ENCODE measurements at regions not wholly inside any gene's neighbourhood (a gene's known extent, or its start where the extent isn't known, plus 50 kb on each side); places are given as distances from the start of the nearest gene placed in this dataset.
A peak's percentile ranks its signal among the peaks of the same experiment; 100 is the strongest.

DNA sequence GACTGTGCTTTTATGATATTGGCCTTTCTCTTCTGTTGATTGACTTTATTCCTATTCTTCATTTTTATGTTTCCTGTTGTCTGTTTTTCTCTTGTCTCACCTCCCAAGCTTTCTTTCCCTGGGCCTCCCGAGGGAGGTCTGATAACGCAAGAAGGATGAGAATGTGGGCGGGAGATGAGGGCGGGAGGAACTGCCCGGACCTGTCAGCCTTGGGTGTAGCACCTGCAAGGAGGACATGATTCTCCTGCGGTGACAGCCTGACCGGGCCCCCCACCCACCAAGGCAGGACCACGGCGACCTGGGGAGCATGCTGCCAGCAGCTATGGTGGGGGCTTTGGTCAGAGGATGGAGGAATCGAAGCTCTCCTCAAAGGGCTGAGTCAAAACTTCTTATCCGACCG, 86.9 kb downstream of the PLEKHG1 start:
- Histone ChIP-seq H3K4ac (ENCODE audit: low read depth, low read length) (no peak overlapping the region), H3K27ac (ENCODE audit: low read depth, low read length) (no peak overlapping the region), H3K9ac (ENCODE audit: low read length) (peak overlapping the region; percentile 12), H2AFZ (ENCODE audit: insufficient read depth, low read length, poor library complexity) (peak overlapping the region; percentile 66), H3K9me3 (ENCODE audit: insufficient read depth, low read depth, low read length) (peaks cover 2% of the 10 kb centered on the region), H2BK120ac (ENCODE audit: insufficient read depth, low read length, poor library complexity) (no peak overlapping the region), H3K4me3 (ENCODE audit: low read depth, low read length) (peak overlapping the region; percentile 36), H4K12ac (ENCODE audit: low read depth, low read length) (no peak overlapping the region), H3K18ac (ENCODE audit: low read length) (no peak overlapping the region), H4K91ac (ENCODE audit: low read depth, low read length) (no peak overlapping the region), H3K79me2 (ENCODE audit: control insufficient read depth, insufficient read depth, low read length, poor library complexity) (no peaks in the 10 kb centered on the region), H2AK5ac (ENCODE audit: low read length) (no peak overlapping the region), H2BK5ac (ENCODE audit: low read depth, low read length, poor library complexity) (peak overlapping the region; percentile 57), H3K23ac (ENCODE audit: low read length) (no peak overlapping the region), H4K8ac (ENCODE audit: low read depth, low read length) (no peak overlapping the region), H3K27me3 (ENCODE audit: insufficient read depth, low read length) (no peaks in the 10 kb centered on the region), H3K14ac (ENCODE audit: low read length) (no peak overlapping the region), H3K79me1 (ENCODE audit: low read length) (no peaks in the 10 kb centered on the region), H3K36me3 (ENCODE audit: control insufficient read depth in 1 of 2, insufficient read depth in 2 of 2, low read length in 2 of 2) (peaks cover 0 to 2% of the 10 kb centered on the region in 2 experiments), H3K4me2 (ENCODE audit: low read length) (no peak overlapping the region), H3K4me1 (ENCODE audit: control insufficient read depth in 1 of 2, insufficient read depth in 2 of 2, low read length in 2 of 2) (no peaks in the 10 kb centered on the region), H2BK12ac (ENCODE audit: low read length) (no peak overlapping the region)
- DNase-seq: peak; percentile 54 to 82
- no CpG with 5 or more reads among the region's 12 CpGs for WGBS (ENCODE audit: extremely low coverage, insufficient coverage, insufficient read length)

DNA sequence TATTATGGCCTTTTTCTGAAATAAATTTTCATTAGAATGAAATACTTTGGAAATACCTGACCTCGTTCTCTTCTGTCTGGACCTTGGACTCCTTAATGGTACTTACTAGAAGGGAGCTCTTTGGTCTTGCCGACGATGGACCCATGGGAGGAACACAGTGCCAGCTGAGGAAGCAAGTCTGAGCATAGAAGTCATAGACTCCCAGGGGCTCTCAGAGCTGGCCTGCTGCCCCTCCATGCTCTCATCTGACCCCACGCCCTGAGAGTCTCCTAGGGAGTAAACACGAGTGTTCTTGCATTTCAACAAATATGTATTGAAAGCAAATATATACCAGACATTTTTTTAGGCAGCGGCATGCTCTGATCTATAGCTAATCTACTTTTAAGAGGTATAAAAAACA, 87.8 kb downstream of the PLEKHG1 start:
- no peak overlapping the region for H4K91ac ChIP-seq (ENCODE audit: low read depth, low read length)

DNA sequence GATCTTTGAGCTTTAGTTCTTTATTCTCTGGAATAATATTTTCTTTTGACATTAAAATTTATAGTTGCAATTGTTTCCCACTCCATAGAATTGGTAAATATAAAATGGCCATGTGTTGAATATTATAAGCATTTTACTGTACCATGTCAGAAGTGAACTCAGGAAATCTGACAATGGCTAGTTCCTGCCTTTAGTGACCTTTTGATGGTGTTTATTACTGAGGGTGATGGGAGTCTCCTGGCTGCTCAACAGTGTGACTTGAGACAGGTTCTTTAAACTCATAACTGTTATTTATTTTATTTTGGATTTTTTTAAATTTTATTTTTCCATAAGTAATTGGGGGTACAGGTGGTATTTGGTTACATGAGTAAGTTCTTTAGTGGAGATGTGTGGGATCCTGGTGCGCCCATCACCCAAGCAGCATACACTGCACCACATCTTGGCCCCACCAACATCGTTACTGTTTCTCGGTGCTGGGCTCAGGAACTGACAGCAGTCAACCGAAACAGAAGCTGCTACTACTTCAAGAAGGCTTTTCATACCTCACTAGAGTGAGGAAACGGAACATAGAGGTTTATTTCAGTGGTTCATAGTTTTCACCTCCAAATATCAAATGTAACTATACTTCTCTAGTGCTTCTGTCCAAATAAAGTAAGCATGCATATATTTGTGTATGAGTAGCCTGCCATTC, 90.4 kb downstream of the PLEKHG1 start:
- Histone ChIP-seq H3K36me3 (ENCODE audit: control insufficient read depth in 1 of 2, insufficient read depth in 2 of 2, low read length in 2 of 2) (peaks cover 0 to under 1% of the 10 kb centered on the region in 2 experiments), H2BK120ac (ENCODE audit: insufficient read depth, low read length, poor library complexity) (no peak overlapping the region), H2BK12ac (ENCODE audit: low read length) (no peak overlapping the region), H3K14ac (ENCODE audit: low read length) (no peak overlapping the region), H3K4ac (ENCODE audit: low read depth, low read length) (no peak overlapping the region), H3K18ac (ENCODE audit: low read length) (no peak overlapping the region), H2AK5ac (ENCODE audit: low read length) (no peak overlapping the region), H3K79me1 (ENCODE audit: low read length) (no peaks in the 10 kb centered on the region), H3K4me1 (ENCODE audit: control insufficient read depth in 1 of 2, insufficient read depth in 2 of 2, low read length in 2 of 2) (no peaks in the 10 kb centered on the region), H3K9ac (ENCODE audit: low read length) (no peak overlapping the region), H3K27me3 (ENCODE audit: insufficient read depth, low read length) (no peaks in the 10 kb centered on the region), H3K4me3 (ENCODE audit: low read depth, low read length) (no peak overlapping the region), H4K12ac (ENCODE audit: low read depth, low read length) (no peak overlapping the region), H4K8ac (ENCODE audit: low read depth, low read length) (no peak overlapping the region), H3K79me2 (ENCODE audit: control insufficient read depth, insufficient read depth, low read length, poor library complexity) (no peaks in the 10 kb centered on the region), H3K4me2 (ENCODE audit: low read length) (no peak overlapping the region), H3K23ac (ENCODE audit: low read length) (no peak overlapping the region), H3K27ac (ENCODE audit: low read depth, low read length) (no peak overlapping the region), H4K91ac (ENCODE audit: low read depth, low read length) (no peak overlapping the region), H3K9me3 (ENCODE audit: insufficient read depth, low read depth, low read length) (no peaks in the 10 kb centered on the region), H2AFZ (ENCODE audit: insufficient read depth, low read length, poor library complexity) (no peak overlapping the region), H2BK5ac (ENCODE audit: low read depth, low read length, poor library complexity) (no peak overlapping the region)
- DNase-seq: no peak
- WGBS (ENCODE audit: extremely low coverage, insufficient coverage, insufficient read length): no CpG with 5 or more reads among the region's 5 CpGs

More for the DNA sequence above, 87.8 kb downstream of the PLEKHG1 start:
- H3K27me3 ChIP-seq (ENCODE audit: insufficient read depth, low read length): no peaks in the 10 kb centered on the region
- peaks cover 0 to 2% of the 10 kb centered on the region in 2 experiments for H3K36me3 ChIP-seq (ENCODE audit: control insufficient read depth in 1 of 2, insufficient read depth in 2 of 2, low read length in 2 of 2)
- H3K4ac ChIP-seq (ENCODE audit: low read depth, low read length): no peak overlapping the region
- no peak overlapping the region for H3K9ac ChIP-seq (ENCODE audit: low read length)
- no peak overlapping the region for H2BK5ac ChIP-seq (ENCODE audit: low read depth, low read length, poor library complexity)
- no peak overlapping the region for H2AFZ ChIP-seq (ENCODE audit: insufficient read depth, low read length, poor library complexity)
- no peaks in the 10 kb centered on the region for H3K79me1 ChIP-seq (ENCODE audit: low read length)
- H3K18ac ChIP-seq (ENCODE audit: low read length): no peak overlapping the region
- H3K79me2 ChIP-seq (ENCODE audit: control insufficient read depth, insufficient read depth, low read length, poor library complexity): no peaks in the 10 kb centered on the region
- H3K9me3 ChIP-seq (ENCODE audit: insufficient read depth, low read depth, low read length): peaks cover 2% of the 10 kb centered on the region
- H3K27ac ChIP-seq (ENCODE audit: low read depth, low read length): no peak overlapping the region
- no peak overlapping the region for H3K23ac ChIP-seq (ENCODE audit: low read length)
- H2AK5ac ChIP-seq (ENCODE audit: low read length): no peak overlapping the region
- no peak overlapping the region for H3K4me2 ChIP-seq (ENCODE audit: low read length)
- H2BK12ac ChIP-seq (ENCODE audit: low read length): no peak overlapping the region
- no peak overlapping the region for H2BK120ac ChIP-seq (ENCODE audit: insufficient read depth, low read length, poor library complexity)
- peak; percentile 2 to 13 for DNase-seq
- no peak overlapping the region for H3K4me3 ChIP-seq (ENCODE audit: low read depth, low read length)
- no peaks in the 10 kb centered on the region for H3K4me1 ChIP-seq (ENCODE audit: control insufficient read depth in 1 of 2, insufficient read depth in 2 of 2, low read length in 2 of 2)
- no peak overlapping the region for H3K14ac ChIP-seq (ENCODE audit: low read length)
- WGBS (ENCODE audit: extremely low coverage, insufficient coverage, insufficient read length): no CpG with 5 or more reads among the region's 6 CpGs
- no peak overlapping the region for H4K8ac ChIP-seq (ENCODE audit: low read depth, low read length)
- no peak overlapping the region for H4K12ac ChIP-seq (ENCODE audit: low read depth, low read length)

DNA sequence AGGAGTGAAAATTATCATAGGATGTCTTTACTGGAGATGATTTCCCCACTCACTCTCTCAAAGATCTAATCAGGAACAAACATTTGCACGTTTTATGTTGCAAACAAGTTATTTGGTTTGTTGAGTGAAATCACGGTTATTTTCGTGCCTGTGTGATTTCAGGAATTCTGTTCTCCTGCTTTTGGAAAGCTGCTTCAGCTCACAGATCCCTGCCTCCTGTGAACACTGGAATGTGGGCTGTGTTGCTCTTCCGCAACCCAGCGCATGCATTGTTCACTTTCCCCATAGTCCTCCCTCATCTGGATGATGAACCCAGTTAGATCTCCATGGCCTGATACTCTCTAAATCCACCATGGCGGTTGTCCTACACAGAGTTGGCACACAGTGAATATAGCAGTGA, 91.0 kb downstream of the PLEKHG1 start:
- Histone ChIP-seq H2BK120ac (ENCODE audit: insufficient read depth, low read length, poor library complexity) (no peak overlapping the region), H3K79me1 (ENCODE audit: low read length) (no peaks in the 10 kb centered on the region), H4K91ac (ENCODE audit: low read depth, low read length) (no peak overlapping the region), H3K4ac (ENCODE audit: low read depth, low read length) (no peak overlapping the region), H4K12ac (ENCODE audit: low read depth, low read length) (no peak overlapping the region), H3K23ac (ENCODE audit: low read length) (no peak overlapping the region), H2BK5ac (ENCODE audit: low read depth, low read length, poor library complexity) (no peak overlapping the region), H3K4me2 (ENCODE audit: low read length) (no peak overlapping the region), H3K18ac (ENCODE audit: low read length) (no peak overlapping the region), H3K9me3 (ENCODE audit: insufficient read depth, low read depth, low read length) (no peaks in the 10 kb centered on the region), H3K4me3 (ENCODE audit: low read depth, low read length) (no peak overlapping the region), H2AFZ (ENCODE audit: insufficient read depth, low read length, poor library complexity) (no peak overlapping the region), H3K9ac (ENCODE audit: low read length) (no peak overlapping the region), H3K27ac (ENCODE audit: low read depth, low read length) (no peak overlapping the region), H2BK12ac (ENCODE audit: low read length) (no peak overlapping the region), H3K36me3 (ENCODE audit: control insufficient read depth in 1 of 2, insufficient read depth in 2 of 2, low read length in 2 of 2) (no peaks in the 10 kb centered on the region), H3K4me1 (ENCODE audit: control insufficient read depth in 1 of 2, insufficient read depth in 2 of 2, low read length in 2 of 2) (no peaks in the 10 kb centered on the region), H2AK5ac (ENCODE audit: low read length) (no peak overlapping the region), H3K27me3 (ENCODE audit: insufficient read depth, low read length) (no peaks in the 10 kb centered on the region), H3K79me2 (ENCODE audit: control insufficient read depth, insufficient read depth, low read length, poor library complexity) (no peaks in the 10 kb centered on the region), H4K8ac (ENCODE audit: low read depth, low read length) (no peak overlapping the region), H3K14ac (ENCODE audit: low read length) (no peak overlapping the region)
- no CpG with 5 or more reads among the region's 6 CpGs for WGBS (ENCODE audit: extremely low coverage, insufficient coverage, insufficient read length)
- DNase-seq: peak; percentile 67 to 91
